K562 (cell line): ENCODE measurements at regions not wholly inside any gene's neighbourhood (a gene's known extent, or its start where the extent isn't known, plus 50 kb on each side); places are given as distances from the start of the nearest gene placed in this dataset.
A peak's percentile ranks its signal among the peaks of the same experiment; 100 is the strongest.

ENCODE experiments used
- ATAC-seq: fragments of 200-7000 bp; cut with Tn5 transposase; 3 replicates; pipeline ENCODE4 v1.9.1; 2020; ENCODE audit warnings: moderate library complexity
- BruUV-seq: library from RNA; stranded (reverse); fragments of 400-500 nt; replicated peaks from 2 replicates; lab custom pipeline; 2021; lab: Mats Ljungman, UMichigan
- CTCF ChIA-PET: fragments of 300-600 bp; formaldehyde crosslinking; extraction: SDS; loops from one replicate; lab custom pipeline; 2021; ENCODE audit warnings: low intra/inter-chr PET ratio; lab: Yijun Ruan, JAX
- POLR2A ChIA-PET: fragments of 300-600, 350-650 bp; sonication (Branson Sonifier 250); formaldehyde crosslinking; extraction: SDS; loops from one replicate; lab custom pipeline; 2021; ENCODE audit warnings: antibody characterized with exemption, inconsistent platforms; lab: Yijun Ruan, JAX
- DNase-seq, 4 experiments: peaks; one replicate each; pipeline versions ENCODE4 v3.0.0 to v3.0.0-alpha.2; 2011 to 2018; ENCODE audit warnings: low spot score in 3 of 4, mixed read lengths in 3 of 4; ENCODE audit errors: extremely low read depth in 1 of 4
- FAIRE-seq: peaks from 2 replicates; lab custom pipeline; 2011; peaks lifted over from hg19 to GRCh38; lab: Jason Lieb, UNC
- H2AFZ ChIP-seq: 2 replicates; pipeline ENCODE4 v1.6.0; 2011; ENCODE audit warnings: low read depth, low read length, control low read depth, inconsistent platforms
- H3K27ac ChIP-seq: fragments of 200-600 bp; 3 replicates; pipeline ENCODE4 v1.8.0; 2011; ENCODE audit warnings: low read depth, mild to moderate bottlenecking, control low read depth, inconsistent platforms, low read length, moderate library complexity, mixed read lengths; ENCODE audit errors: extremely low read depth
- H3K27me3 ChIP-seq, 2 experiments: fragments of 300-600 bp in 1 of 2; 2 replicates in 1 of 2; 3 replicates in 1 of 2; pipeline versions ENCODE4 v1.6.0 to v1.8.0; 2011; ENCODE audit warnings: inconsistent platforms in 2 of 2, low read length in 2 of 2, mild to moderate bottlenecking in 1 of 2, mixed read lengths in 1 of 2, moderate library complexity in 1 of 2; ENCODE audit not compliant: control insufficient read depth in 2 of 2, insufficient read depth in 2 of 2
- H3K36me3 ChIP-seq: fragments of 300-600 bp; 3 replicates; pipeline ENCODE4 v1.8.0; 2011; ENCODE audit warnings: mild to moderate bottlenecking, low read length, inconsistent platforms; ENCODE audit not compliant: control insufficient read depth, insufficient read depth
- H3K4me1 ChIP-seq, 2 experiments: fragments of 200-600 bp in 1 of 2; replicated peaks in 1 of 2; 2 replicates in 1 of 2; 3 replicates in 1 of 2; pipeline versions ENCODE4 v1.5.1 to v1.8.0; 2011; ENCODE audit warnings: inconsistent platforms in 2 of 2, low read length in 2 of 2, mild to moderate bottlenecking in 1 of 2, mixed read lengths in 1 of 2, moderate library complexity in 1 of 2; ENCODE audit not compliant: control insufficient read depth in 2 of 2, insufficient read depth in 2 of 2
- H3K4me2 ChIP-seq: 2 replicates; pipeline ENCODE4 v1.6.1; 2011; ENCODE audit warnings: low read length, control low read depth, inconsistent platforms, mixed read lengths; ENCODE audit not compliant: insufficient read depth
- H3K4me3 ChIP-seq: fragments of 200-600 bp; sonication (generic), shearing (Covaris generic); 2 replicates; pipeline ENCODE4 v1.5.1; 2016; ENCODE audit warnings: control low read depth, inconsistent platforms
- H3K79me2 ChIP-seq: fragments of 200-600 bp; 3 replicates; pipeline ENCODE4 v1.8.0; 2011; ENCODE audit warnings: low read length, inconsistent platforms; ENCODE audit not compliant: control insufficient read depth, insufficient read depth
- H3K9ac ChIP-seq, 2 experiments: 2 replicates each; pipeline versions ENCODE4 v1.6.0 to v1.6.1; 2011; ENCODE audit warnings: low read depth in 2 of 2, low read length in 2 of 2, control low read depth in 1 of 2, inconsistent platforms in 1 of 2, mild to moderate bottlenecking in 1 of 2, mixed read lengths in 1 of 2; ENCODE audit not compliant: insufficient read depth in 1 of 2
- H3K9me1 ChIP-seq: one replicate; pipeline ENCODE4 v1.6.0; 2011; ENCODE audit warnings: inconsistent platforms, mild to moderate bottlenecking, low read length, moderate library complexity; ENCODE audit not compliant: control insufficient read depth, insufficient read depth
- H3K9me3 ChIP-seq: replicated peaks from 2 replicates; pipeline ENCODE4 v1.5.1; 2011; ENCODE audit warnings: low read depth, low read length, inconsistent platforms; ENCODE audit not compliant: control insufficient read depth, insufficient read depth
- H4K20me1 ChIP-seq: replicated peaks from 2 replicates; pipeline ENCODE4 v1.6.1; 2011; ENCODE audit warnings: low read length, inconsistent platforms, mixed read lengths; ENCODE audit not compliant: control insufficient read depth, insufficient read depth
- FOSL1 ChIP-seq: fragments of 200-800 bp; sonication (Bioruptor generic); conservative IDR thresholded peaks from 2 replicates; pipeline ENCODE4 v1.6.1; 2016; ENCODE audit warnings: missing genetic modification characterization, missing compliant biosample characterization
- IFI16 ChIP-seq: fragments of 250-450 bp; sonication (Bioruptor Pico); IDR thresholded peaks from 2 replicates; pipeline ENCODE4 v2.1.2; 2022; ENCODE audit warnings: mild to moderate bottlenecking, inconsistent platforms
- NFE2L1 ChIP-seq: fragments of 450-650 bp; IDR thresholded peaks from 2 replicates; pipeline ENCODE4 v1.6.1; 2016; ENCODE audit warnings: missing genetic modification characterization, low read depth, mild to moderate bottlenecking, missing compliant biosample characterization, moderate library complexity, borderline replicate concordance
- PHTF2 ChIP-seq: fragments of 250-450 bp; sonication (Bioruptor Pico); IDR thresholded peaks from 2 replicates; pipeline ENCODE4 v1.5.0; 2021; ENCODE audit warnings: mild to moderate bottlenecking
- RBM14 ChIP-seq: fragments of 200-400 bp; formaldehyde crosslinking; IDR thresholded peaks from 2 replicates; pipeline ENCODE4 v1.6.1; 2018; ENCODE audit warnings: low read depth, mild to moderate bottlenecking, low read length, moderate library complexity, borderline replicate concordance; ENCODE audit not compliant: insufficient read depth
- ZNF197 ChIP-seq: fragments of 200-800 bp; sonication (Bioruptor generic); IDR thresholded peaks from 2 replicates; pipeline ENCODE4 v1.6.1; 2016; ENCODE audit warnings: low read depth, missing genetic modification characterization, missing compliant biosample characterization
- WGBS: fragments of 100-300 bp; shearing (Covaris generic); methylation state at CpG from one replicate; pipeline ENCODE4 v1.1.6; 2016; ENCODE audit warnings: low coverage, mixed read lengths; ENCODE audit not compliant: insufficient coverage; ENCODE audit errors: missing lambda C conversion rate; 5-methylcytosine and 5-hydroxymethylcytosine counted together
- in situ Hi-C: fragments of 300-500 bp; cut with MboI; formaldehyde crosslinking; loops from 4 replicates; pipeline ENCODE4 v1.15.0; 2018; ENCODE audit warnings: inconsistent platforms, mixed read lengths
- intact Hi-C: fragments of 100-400 bp; cut with micrococcal nuclease; formaldehyde crosslinking; loops from 2 replicates; pipeline ENCODE4 v1.14.2; 2022
- TF ChIP-seq, protein P1 (sequence below): fragments of 450-650 bp; IDR thresholded peaks from 2 replicates; pipeline ENCODE4 v1.6.1; 2018; ENCODE audit warnings: mild to moderate bottlenecking, low read depth; ENCODE audit not compliant: partially characterized antibody
- TF ChIP-seq, protein P2 (sequence below): conservative IDR thresholded peaks from 2 replicates; pipeline ENCODE4 v1.6.1; 2011; ENCODE audit warnings: low read depth, mild to moderate bottlenecking, low read length; ENCODE audit not compliant: control insufficient read depth
- TF ChIP-seq, protein P3 (sequence below): fragments of 450-650 bp; formaldehyde crosslinking; IDR thresholded peaks from 2 replicates; pipeline ENCODE4 v1.4.0; 2022; ENCODE audit warnings: missing genetic modification characterization

DNA sequence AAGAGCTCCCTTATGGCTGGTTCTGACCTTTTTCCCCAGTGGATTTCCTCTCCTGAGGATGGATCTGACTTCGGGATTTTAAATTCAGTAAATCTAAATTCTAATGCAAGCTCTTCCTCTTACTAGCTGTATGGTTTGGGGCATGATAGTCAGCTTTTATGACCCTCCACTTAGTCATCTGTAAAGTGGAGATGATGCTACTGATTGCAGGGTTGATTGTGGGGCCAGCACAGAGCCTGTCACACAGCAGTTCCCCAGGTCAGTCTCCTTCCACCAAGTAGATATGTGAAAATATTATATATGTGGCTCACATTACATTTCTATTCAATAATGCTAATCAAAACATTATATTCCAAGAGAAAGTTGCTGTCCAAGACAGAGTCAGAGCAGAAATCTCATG lies 141.3 kb upstream of the UBE2E1 start:
- no TSS peak for BruUV-seq
- H3K9me3 ChIP-seq = no peaks in the 10 kb centered on the region
- no peaks in the 10 kb centered on the region for H3K9me1 ChIP-seq
- H3K4me2 ChIP-seq = no peak overlapping the region
- no peaks in the 10 kb centered on the region for H3K36me3 ChIP-seq
- WGBS = 0% methylated on average over 1 of the region's 1 CpG
- no peak overlapping the region for H3K9ac ChIP-seq
- H3K27me3 ChIP-seq = peaks cover 3 to 4% of the 10 kb centered on the region in 2 experiments; a peak in 3 of 5 replicates
- no peak overlapping the region for H3K4me3 ChIP-seq
- H4K20me1 ChIP-seq = no peaks in the 10 kb centered on the region
- no peak for ATAC-seq
- no peak overlapping the region for H3K27ac ChIP-seq
- intact Hi-C loops (no loop called here), in situ Hi-C loops (no loop called here)
- TF ChIP-seq FOSL1 (tag) (peak; percentile 72), NFE2L1 (no peak), PHTF2 (no peak)
- TF ChIP-seq, protein P1, sequence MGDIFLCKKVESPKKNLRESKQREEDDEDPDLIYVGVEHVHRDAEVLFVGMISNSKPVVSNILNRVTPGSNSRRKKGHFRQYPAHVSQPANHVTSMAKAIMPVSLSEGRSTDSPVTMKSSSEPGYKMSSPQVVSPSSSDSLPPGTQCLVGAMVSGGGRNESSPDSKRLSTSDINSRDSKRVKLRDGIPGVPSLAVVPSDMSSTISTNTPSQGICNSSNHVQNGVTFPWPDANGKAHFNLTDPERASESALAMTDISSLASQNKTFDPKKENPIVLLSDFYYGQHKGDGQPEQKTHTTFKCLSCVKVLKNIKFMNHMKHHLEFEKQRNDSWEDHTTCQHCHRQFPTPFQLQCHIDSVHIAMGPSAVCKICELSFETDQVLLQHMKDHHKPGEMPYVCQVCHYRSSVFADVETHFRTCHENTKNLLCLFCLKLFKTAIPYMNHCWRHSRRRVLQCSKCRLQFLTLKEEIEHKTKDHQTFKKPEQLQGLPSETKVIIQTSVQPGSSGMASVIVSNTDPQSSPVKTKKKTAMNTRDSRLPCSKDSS = no peak
- ChIA-PET POLR2A (no interaction called here), CTCF (no interaction called here)
- no peaks in the 10 kb centered on the region for H3K4me1 ChIP-seq
- DNase-seq = no peak
- H3K79me2 ChIP-seq = no peaks in the 10 kb centered on the region
- FAIRE-seq = no peak
- H2AFZ ChIP-seq = no peak overlapping the region

DNA sequence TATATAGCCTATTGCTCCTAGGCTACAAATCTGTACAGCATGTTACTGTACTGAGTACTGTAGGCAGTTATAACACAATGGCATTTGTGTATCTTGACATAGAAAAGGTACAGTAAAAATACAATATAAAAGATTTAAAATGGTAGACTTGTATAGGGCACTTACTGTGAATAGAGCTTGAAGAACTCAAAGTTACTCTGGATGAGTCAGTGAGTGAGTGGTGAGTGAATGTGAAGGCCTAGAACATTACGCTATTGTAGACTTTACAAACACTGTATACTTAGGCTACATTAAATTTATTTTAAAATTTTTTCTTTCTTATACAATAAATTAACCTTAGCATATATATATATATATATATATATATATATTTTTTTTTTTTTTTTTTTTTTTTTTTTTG lies 140.0 kb upstream of the UBE2E1 start:
- no TSS peak for BruUV-seq
- no peak overlapping the region for H3K4me3 ChIP-seq
- in situ Hi-C loops = no loop called here
- no peak overlapping the region for H2AFZ ChIP-seq
- TF ChIP-seq, protein P2, sequence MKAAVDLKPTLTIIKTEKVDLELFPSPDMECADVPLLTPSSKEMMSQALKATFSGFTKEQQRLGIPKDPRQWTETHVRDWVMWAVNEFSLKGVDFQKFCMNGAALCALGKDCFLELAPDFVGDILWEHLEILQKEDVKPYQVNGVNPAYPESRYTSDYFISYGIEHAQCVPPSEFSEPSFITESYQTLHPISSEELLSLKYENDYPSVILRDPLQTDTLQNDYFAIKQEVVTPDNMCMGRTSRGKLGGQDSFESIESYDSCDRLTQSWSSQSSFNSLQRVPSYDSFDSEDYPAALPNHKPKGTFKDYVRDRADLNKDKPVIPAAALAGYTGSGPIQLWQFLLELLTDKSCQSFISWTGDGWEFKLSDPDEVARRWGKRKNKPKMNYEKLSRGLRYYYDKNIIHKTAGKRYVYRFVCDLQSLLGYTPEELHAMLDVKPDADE = no peak
- TF ChIP-seq IFI16 (CRISPR knock-in tag) (no peak), ZNF197 (CRISPR knock-in tag) (no peak), RBM14 (no peak)
- TF ChIP-seq, protein P3, sequence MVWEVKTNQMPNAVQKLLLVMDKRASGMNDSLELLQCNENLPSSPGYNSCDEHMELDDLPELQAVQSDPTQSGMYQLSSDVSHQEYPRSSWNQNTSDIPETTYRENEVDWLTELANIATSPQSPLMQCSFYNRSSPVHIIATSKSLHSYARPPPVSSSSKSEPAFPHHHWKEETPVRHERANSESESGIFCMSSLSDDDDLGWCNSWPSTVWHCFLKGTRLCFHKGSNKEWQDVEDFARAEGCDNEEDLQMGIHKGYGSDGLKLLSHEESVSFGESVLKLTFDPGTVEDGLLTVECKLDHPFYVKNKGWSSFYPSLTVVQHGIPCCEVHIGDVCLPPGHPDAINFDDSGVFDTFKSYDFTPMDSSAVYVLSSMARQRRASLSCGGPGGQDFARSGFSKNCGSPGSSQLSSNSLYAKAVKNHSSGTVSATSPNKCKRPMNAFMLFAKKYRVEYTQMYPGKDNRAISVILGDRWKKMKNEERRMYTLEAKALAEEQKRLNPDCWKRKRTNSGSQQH = no peak
- TF ChIP-seq, all 486 proteins: peak for 0
- H3K4me2 ChIP-seq = no peak overlapping the region
- CTCF ChIA-PET = no interaction called here
- no peak overlapping the region for H3K27ac ChIP-seq
- intact Hi-C loops = no loop called here
- no peaks in the 10 kb centered on the region for H3K9me1 ChIP-seq
- FAIRE-seq = no peak
- 0% methylated on average over 1 of the region's 1 CpG for WGBS
- H4K20me1 ChIP-seq = no peaks in the 10 kb centered on the region
- POLR2A ChIA-PET = interaction anchor here (0.6 to 1.0 kb wide), 4 partner anchors 15 to 201 kb away, joined by 3 to 4 read pairs (median 3); no protein-coding TSS in a partner anchor
- H3K9ac ChIP-seq = no peak overlapping the region
- no peak for ATAC-seq
- H3K79me2 ChIP-seq = no peaks in the 10 kb centered on the region
- no peaks in the 10 kb centered on the region for H3K9me3 ChIP-seq
- no peaks in the 10 kb centered on the region for H3K4me1 ChIP-seq
- peaks cover 7 to 10% of the 10 kb centered on the region in 2 experiments; a peak in 4 of 5 replicates for H3K27me3 ChIP-seq
- H3K36me3 ChIP-seq = no peaks in the 10 kb centered on the region
- DNase-seq = no peak
